ENCODE measurements at regions not wholly inside any gene's neighbourhood (a gene's known extent, or its start where the extent isn't known, plus 50 kb on each side); places are given as distances from the start of the nearest gene placed in this dataset.

- no peaks in the 10 kb centered on the region for H4K20me1 ChIP-seq (ENCODE audit: insufficient read depth)
- H3K27me3 ChIP-seq (ENCODE audit: insufficient read depth, low read depth): no peaks in the 10 kb centered on the region
- TF ChIP-seq CTCF (conservative IDR thresholded peaks at IDR 0.05; ENCODE audit: low read depth, low read length): no peak
- H3K9ac ChIP-seq: no peak overlapping the region
- no peak overlapping the region for H2AFZ ChIP-seq (ENCODE audit: low read depth)
- no peaks in the 10 kb centered on the region for H3K36me3 ChIP-seq (ENCODE audit: insufficient read depth)
- no peak overlapping the region for H3K4me2 ChIP-seq
- H3K79me2 ChIP-seq (ENCODE audit: insufficient read depth, low read depth): no peaks in the 10 kb centered on the region
- H3K4me3 ChIP-seq (IDR thresholded peaks at IDR 0.05; ENCODE audit: insufficient read depth, low read depth, low read length): no peak overlapping the region
- no peaks in the 10 kb centered on the region for H3K4me1 ChIP-seq (ENCODE audit: low read depth, poor library complexity, severe bottlenecking)
- no peak overlapping the region for H3K27ac ChIP-seq
These were observed 87.4 kb upstream of the CHORDC1 start for GRCh38 chr11:90310210-90310609.

- Histone ChIP-seq H3K4me3 (IDR thresholded peaks at IDR 0.05; ENCODE audit: insufficient read depth, low read depth, low read length) (no peak overlapping the region), H3K79me2 (ENCODE audit: insufficient read depth, low read depth) (no peaks in the 10 kb centered on the region), H3K4me1 (ENCODE audit: low read depth, poor library complexity, severe bottlenecking) (no peaks in the 10 kb centered on the region), H2AFZ (ENCODE audit: low read depth) (no peak overlapping the region), H3K9ac (no peak overlapping the region), H4K20me1 (ENCODE audit: insufficient read depth) (no peaks in the 10 kb centered on the region), H3K36me3 (ENCODE audit: insufficient read depth) (no peaks in the 10 kb centered on the region), H3K27me3 (ENCODE audit: insufficient read depth, low read depth) (no peaks in the 10 kb centered on the region), H3K27ac (no peak overlapping the region), H3K4me2 (no peak overlapping the region)
- TF ChIP-seq CTCF (conservative IDR thresholded peaks at IDR 0.05; ENCODE audit: low read depth, low read length): no peak
These were observed 86.8 kb upstream of the CHORDC1 start for GRCh38 chr11:90309693-90310092.

GRCh38 chr11:90294526-90294925 is 71.7 kb upstream of the CHORDC1 start:
- Histone ChIP-seq H2AFZ (ENCODE audit: low read depth) (no peak overlapping the region), H3K36me3 (ENCODE audit: insufficient read depth) (no peaks in the 10 kb centered on the region), H3K27ac (no peak overlapping the region), H4K20me1 (ENCODE audit: insufficient read depth) (no peaks in the 10 kb centered on the region), H3K4me3 (IDR thresholded peaks at IDR 0.05; ENCODE audit: insufficient read depth, low read depth, low read length) (no peak overlapping the region), H3K4me2 (no peak overlapping the region), H3K79me2 (ENCODE audit: insufficient read depth, low read depth) (no peaks in the 10 kb centered on the region), H3K27me3 (ENCODE audit: insufficient read depth, low read depth) (no peaks in the 10 kb centered on the region), H3K4me1 (ENCODE audit: low read depth, poor library complexity, severe bottlenecking) (no peaks in the 10 kb centered on the region), H3K9ac (no peak overlapping the region)
- TF ChIP-seq CTCF (conservative IDR thresholded peaks at IDR 0.05; ENCODE audit: low read depth, low read length): no peak

GRCh38 chr11:90294091-90294490 is 71.2 kb upstream of the CHORDC1 start:
- Histone ChIP-seq H3K9ac (no peak overlapping the region), H3K36me3 (ENCODE audit: insufficient read depth) (no peaks in the 10 kb centered on the region), H3K79me2 (ENCODE audit: insufficient read depth, low read depth) (no peaks in the 10 kb centered on the region), H3K4me3 (IDR thresholded peaks at IDR 0.05; ENCODE audit: insufficient read depth, low read depth, low read length) (no peak overlapping the region), H3K4me2 (no peak overlapping the region), H3K4me1 (ENCODE audit: low read depth, poor library complexity, severe bottlenecking) (no peaks in the 10 kb centered on the region), H3K27me3 (ENCODE audit: insufficient read depth, low read depth) (no peaks in the 10 kb centered on the region), H3K27ac (no peak overlapping the region), H2AFZ (ENCODE audit: low read depth) (no peak overlapping the region), H4K20me1 (ENCODE audit: insufficient read depth) (no peaks in the 10 kb centered on the region)
- TF ChIP-seq CTCF (conservative IDR thresholded peaks at IDR 0.05; ENCODE audit: low read depth, low read length): no peak
